ENCODE measurements at regions not wholly inside any gene's neighbourhood (a gene's known extent, or its start where the extent isn't known, plus 50 kb on each side); places are given as distances from the start of the nearest gene placed in this dataset.

DNA sequence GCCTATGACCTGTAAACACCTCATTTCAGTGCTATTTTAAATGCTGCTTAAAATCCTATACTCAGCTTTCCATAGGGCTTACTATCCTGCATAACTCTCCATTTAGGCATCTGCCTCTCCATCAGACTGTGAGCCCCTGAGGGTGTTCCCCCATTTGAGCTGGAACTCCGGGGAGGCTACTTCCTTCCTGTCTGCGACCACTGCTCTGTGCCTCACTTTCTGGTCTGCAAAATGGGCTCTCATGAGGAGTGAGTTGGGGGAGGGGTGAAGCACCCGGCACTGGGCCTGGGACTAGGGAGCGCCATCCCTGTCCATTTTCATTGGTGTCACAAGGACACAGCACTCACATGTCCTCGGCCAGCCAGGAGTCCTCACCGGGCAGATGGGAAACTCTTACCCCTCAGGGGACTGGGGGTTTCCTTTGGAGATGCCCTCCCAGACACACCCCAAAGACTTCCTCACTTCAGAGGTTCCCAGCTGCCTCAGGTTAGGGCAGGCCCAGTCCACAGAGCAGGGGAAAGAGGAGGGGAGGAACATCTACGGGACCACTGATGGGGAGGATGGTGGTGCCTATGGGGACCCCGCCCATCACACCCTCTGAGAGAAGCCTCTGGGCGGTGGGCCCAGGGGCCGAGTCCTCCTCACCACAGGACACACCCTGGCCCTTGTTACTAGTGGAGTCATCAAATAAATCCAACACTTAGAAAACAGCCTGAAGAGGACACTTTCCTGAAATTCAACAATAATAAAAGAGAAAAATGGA is 134.9 kb downstream of the MATN1 start:
- TF ChIP-seq EGR1 (IDR thresholded peaks at IDR 0.05; ENCODE audit: low read depth) (no peak), REST (IDR thresholded peaks at IDR 0.05; ENCODE audit: low read depth) (no peak), POLR2A (IDR thresholded peaks at IDR 0.05; ENCODE audit: borderline replicate concordance, extremely low read depth, insufficient read depth, insufficient read length) (no peak), TCF7L2 (IDR thresholded peaks at IDR 0.05; ENCODE audit: borderline replicate concordance, extremely low read depth, insufficient read depth, insufficient read length) (no peak), SP1 (IDR thresholded peaks at IDR 0.05; ENCODE audit: low read depth) (no peak), EZH2 (IDR thresholded peaks at IDR 0.05) (no peak), POLR2AphosphoS5 (IDR thresholded peaks at IDR 0.05; ENCODE audit: low read depth, low read length) (no peak), SRF (IDR thresholded peaks at IDR 0.05; ENCODE audit: low read depth) (no peak), ZFX (IDR thresholded peaks at IDR 0.05) (no peak)
- TF ChIP-seq, protein P1, sequence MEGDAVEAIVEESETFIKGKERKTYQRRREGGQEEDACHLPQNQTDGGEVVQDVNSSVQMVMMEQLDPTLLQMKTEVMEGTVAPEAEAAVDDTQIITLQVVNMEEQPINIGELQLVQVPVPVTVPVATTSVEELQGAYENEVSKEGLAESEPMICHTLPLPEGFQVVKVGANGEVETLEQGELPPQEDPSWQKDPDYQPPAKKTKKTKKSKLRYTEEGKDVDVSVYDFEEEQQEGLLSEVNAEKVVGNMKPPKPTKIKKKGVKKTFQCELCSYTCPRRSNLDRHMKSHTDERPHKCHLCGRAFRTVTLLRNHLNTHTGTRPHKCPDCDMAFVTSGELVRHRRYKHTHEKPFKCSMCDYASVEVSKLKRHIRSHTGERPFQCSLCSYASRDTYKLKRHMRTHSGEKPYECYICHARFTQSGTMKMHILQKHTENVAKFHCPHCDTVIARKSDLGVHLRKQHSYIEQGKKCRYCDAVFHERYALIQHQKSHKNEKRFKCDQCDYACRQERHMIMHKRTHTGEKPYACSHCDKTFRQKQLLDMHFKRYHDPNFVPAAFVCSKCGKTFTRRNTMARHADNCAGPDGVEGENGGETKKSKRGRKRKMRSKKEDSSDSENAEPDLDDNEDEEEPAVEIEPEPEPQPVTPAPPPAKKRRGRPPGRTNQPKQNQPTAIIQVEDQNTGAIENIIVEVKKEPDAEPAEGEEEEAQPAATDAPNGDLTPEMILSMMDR (IDR thresholded peaks at IDR 0.05 in 2 of 3, conservative IDR thresholded peaks at IDR 0.05 in 1 of 3; ENCODE audit: borderline replicate concordance in 1 of 3, insufficient read depth in 1 of 3, low read depth in 2 of 3, low read length in 2 of 3) = no peak
- TF ChIP-seq, protein P2, sequence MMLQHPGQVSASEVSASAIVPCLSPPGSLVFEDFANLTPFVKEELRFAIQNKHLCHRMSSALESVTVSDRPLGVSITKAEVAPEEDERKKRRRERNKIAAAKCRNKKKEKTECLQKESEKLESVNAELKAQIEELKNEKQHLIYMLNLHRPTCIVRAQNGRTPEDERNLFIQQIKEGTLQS (IDR thresholded peaks at IDR 0.05) = no peak
- TF ChIP-seq, protein P3, sequence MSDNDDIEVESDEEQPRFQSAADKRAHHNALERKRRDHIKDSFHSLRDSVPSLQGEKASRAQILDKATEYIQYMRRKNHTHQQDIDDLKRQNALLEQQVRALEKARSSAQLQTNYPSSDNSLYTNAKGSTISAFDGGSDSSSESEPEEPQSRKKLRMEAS (IDR thresholded peaks at IDR 0.05) = no peak

Measured in HCT116 (cell line).